NCI-H510A (cell line): ENCODE measurements at regions not wholly inside any gene's neighbourhood (a gene's known extent, or its start where the extent isn't known, plus 50 kb on each side); places are given as distances from the start of the nearest gene placed in this dataset.
A peak's percentile ranks its signal among the peaks of the same experiment; 100 is the strongest.
"Not testable (repeated sequence)": the region's sequence is repeated elsewhere in the genome, so short reads cannot be mapped to it uniquely, and the experiment has no call there.

Experiments used
- DNase-seq: peaks from one replicate; lab custom pipeline; 2025; lab: John Stamatoyannopoulos, UW

GRCh38 chr7:155377071-155377837, 79.6 kb downstream of the INSIG1 start:
- DNase-seq, result no peak

GRCh38 chr7:155377838-155378579, 79.9 kb upstream of the EN2 start:
- no peak for DNase-seq

- DNase-seq, result no peak
These were observed 79.4 kb upstream of the EN2 start for GRCh38 chr7:155378580-155378934.

- no peak for DNase-seq
These were observed 78.7 kb upstream of the EN2 start for GRCh38 chr7:155378959-155379871.

- DNase-seq, result peak; percentile 6
These were observed 77.6 kb upstream of the EN2 start for GRCh38 chr7:155380221-155380861.

- DNase-seq, result no peak
These were observed 76.7 kb upstream of the EN2 start for GRCh38 chr7:155380976-155381851.

GRCh38 chr7:155381852-155382801, 75.8 kb upstream of the EN2 start:
- DNase-seq, result no peak

GRCh38 chr7:155382802-155383171, 75.1 kb upstream of the EN2 start:
- DNase-seq, result no peak

- no peak for DNase-seq
These were observed 74.0 kb upstream of the EN2 start for GRCh38 chr7:155383756-155384491.

- no peak for DNase-seq
These were observed 73.2 kb upstream of the EN2 start for GRCh38 chr7:155384751-155385150.

GRCh38 chr7:155385182-155385581, 72.7 kb upstream of the EN2 start:
- DNase-seq, result not testable (repeated sequence)

- no peak for DNase-seq
These were observed 71.3 kb upstream of the EN2 start for GRCh38 chr7:155386608-155387007.

GRCh38 chr7:155387066-155387620, 70.8 kb upstream of the EN2 start:
- no peak for DNase-seq

- DNase-seq, result no peak
These were observed 69.4 kb upstream of the EN2 start for GRCh38 chr7:155388561-155388960.

GRCh38 chr7:155391414-155391813, 66.5 kb upstream of the EN2 start:
- no peak for DNase-seq

- DNase-seq, result no peak
These were observed 65.0 kb upstream of the EN2 start for GRCh38 chr7:155392726-155393570.

- no peak for DNase-seq
These were observed 63.5 kb upstream of the EN2 start for GRCh38 chr7:155394413-155394812.
